ENCODE measurements at regions not wholly inside any gene's neighbourhood (a gene's known extent, or its start where the extent isn't known, plus 50 kb on each side); places are given as distances from the start of the nearest gene placed in this dataset.

- no peak for TF ChIP-seq CTCF (IDR thresholded peaks at IDR 0.05; ENCODE audit: low read depth, low read length)
- TF ChIP-seq MAX (IDR thresholded peaks at IDR 0.05; ENCODE audit: low read depth, low read length), result no peak
- TF ChIP-seq POLR2A (IDR thresholded peaks at IDR 0.05; ENCODE audit: extremely low read depth, insufficient read length), result no peak
These were observed 718.9 kb downstream of the CCSER2 start for GRCh38 chr10:85047170-85047834.
